ENCODE measurements at regions not wholly inside any gene's neighbourhood (a gene's known extent, or its start where the extent isn't known, plus 50 kb on each side); places are given as distances from the start of the nearest gene placed in this dataset.

- DNase-seq (ENCODE audit: low read depth in 2 of 2), result no peak
These were observed 396.8 kb downstream of the TLE4 start for GRCh38 chr9:79968533-79968932.

- no peak for DNase-seq (ENCODE audit: low read depth in 2 of 2)
These were observed 391.1 kb downstream of the TLE4 start for GRCh38 chr9:79962836-79963235.

- no peak for DNase-seq (ENCODE audit: low read depth in 2 of 2)
These were observed 390.4 kb downstream of the TLE4 start for GRCh38 chr9:79962150-79962549.

GRCh38 chr9:79955300-79955699 lies 383.5 kb downstream of the TLE4 start:
- no peak for DNase-seq (ENCODE audit: low read depth in 2 of 2)

- DNase-seq (ENCODE audit: low read depth in 2 of 2), result no peak
These were observed 382.1 kb downstream of the TLE4 start for GRCh38 chr9:79953908-79954307.

GRCh38 chr9:79952401-79952800 lies 380.6 kb downstream of the TLE4 start:
- DNase-seq (ENCODE audit: low read depth in 2 of 2), result no peak

GRCh38 chr9:79946712-79947111 lies 374.9 kb downstream of the TLE4 start:
- no peak for DNase-seq (ENCODE audit: low read depth in 2 of 2)

- DNase-seq (ENCODE audit: low read depth in 2 of 2), result no peak
These were observed 373.7 kb downstream of the TLE4 start for GRCh38 chr9:79945495-79945894.

- DNase-seq (ENCODE audit: low read depth in 2 of 2), result no peak
These were observed 373.3 kb downstream of the TLE4 start for GRCh38 chr9:79945016-79945415.

GRCh38 chr9:79940919-79941318 lies 369.2 kb downstream of the TLE4 start:
- no peak for DNase-seq (ENCODE audit: low read depth in 2 of 2)

- DNase-seq (ENCODE audit: low read depth in 2 of 2), result no peak
These were observed 368.1 kb downstream of the TLE4 start for GRCh38 chr9:79939819-79940218.

GRCh38 chr9:79936336-79936735 lies 364.6 kb downstream of the TLE4 start:
- no peak for DNase-seq (ENCODE audit: low read depth in 2 of 2)

- no peak for DNase-seq (ENCODE audit: low read depth in 2 of 2)
These were observed 357.5 kb downstream of the TLE4 start for GRCh38 chr9:79929285-79929684.

- no peak for DNase-seq (ENCODE audit: low read depth in 2 of 2)
These were observed 357.0 kb downstream of the TLE4 start for GRCh38 chr9:79928661-79929223.

- DNase-seq (ENCODE audit: low read depth in 2 of 2), result no peak
These were observed 353.6 kb downstream of the TLE4 start for GRCh38 chr9:79925326-79925725.

- DNase-seq (ENCODE audit: low read depth in 2 of 2), result no peak
These were observed 353.1 kb downstream of the TLE4 start for GRCh38 chr9:79924836-79925235.

- DNase-seq (ENCODE audit: low read depth in 2 of 2), result no peak
These were observed 345.7 kb downstream of the TLE4 start for GRCh38 chr9:79917421-79917820.

GRCh38 chr9:79913867-79914266 lies 342.1 kb downstream of the TLE4 start:
- DNase-seq (ENCODE audit: low read depth in 2 of 2), result no peak

GRCh38 chr9:79912318-79913070 lies 340.7 kb downstream of the TLE4 start:
- no peak for DNase-seq (ENCODE audit: low read depth in 2 of 2)

- no peak for DNase-seq (ENCODE audit: low read depth in 2 of 2)
These were observed 340.0 kb downstream of the TLE4 start for GRCh38 chr9:79911724-79912123.

- no peak for DNase-seq (ENCODE audit: low read depth in 2 of 2)
These were observed 331.2 kb downstream of the TLE4 start for GRCh38 chr9:79902825-79903600.

- DNase-seq (ENCODE audit: low read depth in 2 of 2), result no peak
These were observed 329.0 kb downstream of the TLE4 start for GRCh38 chr9:79900754-79901153.

GRCh38 chr9:79896390-79896980 lies 324.7 kb downstream of the TLE4 start:
- no peak for DNase-seq (ENCODE audit: low read depth in 2 of 2)

All from stimulated activated CD4-positive, alpha-beta T cell treated with anti-CD3 and anti-CD28 coated beads, Interleukin-1b, Interleukin-23, amount 100 ng/mL, for 4 hours (primary cell).